HTR-8/SVneo (cell line): ENCODE measurements at regions not wholly inside any gene's neighbourhood (a gene's known extent, or its start where the extent isn't known, plus 50 kb on each side); places are given as distances from the start of the nearest gene placed in this dataset.
"Not testable (repeated sequence)": the region's sequence is repeated elsewhere in the genome, so short reads cannot be mapped to it uniquely, and the experiment has no call there.

Experiments used
- DNase-seq: peaks from one replicate; pipeline ENCODE4 v3.0.0; 2011; ENCODE audit warnings: low spot score, mixed read lengths; ENCODE audit not compliant: insufficient read length
- FAIRE-seq: peaks from 2 replicates; lab custom pipeline; 2011; peaks lifted over from hg19 to GRCh38; lab: Jason Lieb, UNC

- DNase-seq, FAIRE-seq: not testable (repeated sequence)
Measured at GRCh38 chr4:79117051-79117450, 177.8 kb upstream of the PAQR3 start.

- FAIRE-seq (no peak), DNase-seq (no peak)
Measured at GRCh38 chr4:79107014-79107413, 167.8 kb upstream of the PAQR3 start.

- DNase-seq (no peak), FAIRE-seq (no peak)
Measured at GRCh38 chr4:79088946-79089691, 149.9 kb upstream of the PAQR3 start.

- no peak for DNase-seq
- no peak for FAIRE-seq
Measured at GRCh38 chr4:79087071-79087470, 147.8 kb upstream of the PAQR3 start.

- DNase-seq: no peak
- no peak for FAIRE-seq
Measured at GRCh38 chr4:79083406-79084010, 144.3 kb upstream of the PAQR3 start.

- DNase-seq: no peak
- FAIRE-seq: no peak
Measured at GRCh38 chr4:79082997-79083396, 143.8 kb upstream of the PAQR3 start.

- no peak for FAIRE-seq
Measured at GRCh38 chr4:79081973-79082372, 142.7 kb upstream of the PAQR3 start.

GRCh38 chr4:79078339-79078738 lies 139.1 kb upstream of the PAQR3 start:
- FAIRE-seq (no peak), DNase-seq (no peak)

More at GRCh38 chr4:79081973-79082372, 142.7 kb upstream of the PAQR3 start:
- no peak for DNase-seq

- no peak for FAIRE-seq
Measured at GRCh38 chr4:79074040-79074439, 134.8 kb upstream of the PAQR3 start.

GRCh38 chr4:79073471-79073870 lies 134.2 kb upstream of the PAQR3 start:
- no peak for DNase-seq
- no peak for FAIRE-seq

More at GRCh38 chr4:79074040-79074439, 134.8 kb upstream of the PAQR3 start:
- no peak for DNase-seq

GRCh38 chr4:79065262-79065661 lies 126.0 kb upstream of the PAQR3 start:
- DNase-seq (no peak), FAIRE-seq (no peak)

GRCh38 chr4:79064806-79065205 lies 125.6 kb upstream of the PAQR3 start:
- FAIRE-seq: no peak
- no peak for DNase-seq

- FAIRE-seq (no peak), DNase-seq (no peak)
Measured at GRCh38 chr4:79059631-79060399, 120.6 kb upstream of the PAQR3 start.

- no peak for FAIRE-seq
- DNase-seq: no peak
Measured at GRCh38 chr4:79057772-79058171, 118.5 kb upstream of the PAQR3 start.

GRCh38 chr4:79053754-79054153 lies 114.5 kb upstream of the PAQR3 start:
- FAIRE-seq (no peak), DNase-seq (no peak)

GRCh38 chr4:79050541-79050880 lies 111.3 kb upstream of the PAQR3 start:
- DNase-seq (no peak), FAIRE-seq (no peak)

GRCh38 chr4:79049840-79050540 lies 110.8 kb upstream of the PAQR3 start:
- FAIRE-seq (no peak), DNase-seq (no peak)

GRCh38 chr4:79048878-79049277 lies 109.6 kb upstream of the PAQR3 start:
- FAIRE-seq: no peak

GRCh38 chr4:79047316-79047715 lies 108.1 kb upstream of the PAQR3 start:
- FAIRE-seq (no peak), DNase-seq (no peak)

More at GRCh38 chr4:79048878-79049277, 109.6 kb upstream of the PAQR3 start:
- no peak for DNase-seq

GRCh38 chr4:79046016-79046592 lies 106.9 kb upstream of the PAQR3 start:
- FAIRE-seq: no peak

More at GRCh38 chr4:79046016-79046592, 106.9 kb upstream of the PAQR3 start:
- no peak for DNase-seq
